ENCODE measurements at regions not wholly inside any gene's neighbourhood (a gene's known extent, or its start where the extent isn't known, plus 50 kb on each side); places are given as distances from the start of the nearest gene placed in this dataset.
A peak's percentile ranks its signal among the peaks of the same experiment; 100 is the strongest.

DNA sequence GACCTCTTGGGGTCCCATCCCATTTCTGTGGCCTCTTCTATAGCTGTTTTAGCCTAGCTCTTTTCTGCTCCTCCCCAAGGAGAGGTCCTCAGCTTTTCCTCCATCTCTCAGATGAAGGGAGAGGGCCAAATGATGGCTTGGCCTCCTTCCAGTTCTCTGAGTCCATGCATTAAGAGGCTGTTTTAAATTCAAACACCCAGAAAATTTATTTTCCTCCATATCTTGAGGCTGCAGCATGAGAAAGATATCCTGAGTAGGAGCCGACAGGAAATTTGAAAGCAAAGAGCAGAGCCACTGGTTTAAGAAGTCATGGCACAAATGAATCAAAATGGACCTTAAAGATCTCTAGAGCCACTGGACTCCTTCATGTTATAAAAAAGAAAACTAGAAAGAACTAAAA lies 558.8 kb downstream of the MID1IP1 start:
- DNase-seq, result no peak

DNA sequence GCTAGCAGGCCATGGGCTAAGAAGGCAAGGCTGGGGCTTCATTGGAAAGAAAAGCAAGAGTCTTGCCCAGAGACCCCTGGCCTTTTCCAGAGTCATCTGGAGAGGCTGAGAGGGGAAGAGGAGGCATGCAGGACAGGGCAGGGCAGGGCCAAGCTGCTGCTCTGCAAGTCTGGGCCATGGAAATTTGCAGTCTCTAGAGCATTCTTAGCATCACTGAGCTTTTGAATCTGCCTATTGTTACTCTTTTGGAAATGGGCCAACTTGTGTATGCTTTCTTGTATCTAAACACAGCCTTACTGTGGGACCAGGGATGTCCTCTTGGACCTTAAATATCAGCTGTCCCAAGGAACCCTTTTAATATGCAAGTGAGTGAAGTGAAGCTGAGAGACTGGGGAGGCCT lies 560.5 kb downstream of the MID1IP1 start:
- peak; percentile 36 for DNase-seq

DNA sequence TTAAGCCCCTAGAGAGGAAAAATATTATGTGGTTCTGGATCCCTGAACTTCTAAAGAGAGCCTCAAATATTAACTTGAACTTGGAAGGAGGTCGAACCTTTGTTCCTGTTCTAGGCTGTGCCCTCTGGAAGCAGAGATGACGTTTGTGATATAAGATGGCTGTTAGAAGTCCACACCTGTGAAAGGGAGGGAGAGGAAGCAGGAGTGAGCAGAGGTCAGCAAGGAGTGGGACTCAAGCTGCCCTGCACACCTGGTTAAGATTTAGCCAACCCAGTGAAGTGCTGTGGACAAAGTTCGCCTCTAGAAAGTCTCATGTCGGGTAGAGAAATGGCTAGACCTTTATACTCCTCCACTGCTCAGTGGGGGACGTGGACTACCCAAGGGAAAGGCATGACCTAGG lies 566.2 kb downstream of the MID1IP1 start:
- DNase-seq, result no peak

DNA sequence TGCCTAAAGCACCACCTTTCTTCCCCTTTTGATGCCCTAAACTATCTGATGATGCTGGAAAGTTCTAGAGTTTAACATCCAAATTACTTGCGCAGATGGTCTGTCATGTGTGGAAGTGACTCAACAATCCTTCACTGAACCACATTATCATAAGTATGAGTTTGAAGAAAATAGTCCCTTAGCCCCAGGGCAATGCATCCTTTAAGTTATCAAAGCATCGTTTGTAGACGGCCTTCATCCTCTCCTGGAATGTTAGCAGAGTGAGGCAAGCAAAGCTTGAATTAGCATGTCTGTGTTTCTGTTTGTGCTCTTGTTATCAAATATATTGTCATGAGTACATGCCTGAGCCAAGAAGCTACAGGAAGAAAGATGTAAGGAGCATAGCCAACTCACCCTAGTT lies 570.9 kb downstream of the MID1IP1 start:
- no peak for DNase-seq

DNA sequence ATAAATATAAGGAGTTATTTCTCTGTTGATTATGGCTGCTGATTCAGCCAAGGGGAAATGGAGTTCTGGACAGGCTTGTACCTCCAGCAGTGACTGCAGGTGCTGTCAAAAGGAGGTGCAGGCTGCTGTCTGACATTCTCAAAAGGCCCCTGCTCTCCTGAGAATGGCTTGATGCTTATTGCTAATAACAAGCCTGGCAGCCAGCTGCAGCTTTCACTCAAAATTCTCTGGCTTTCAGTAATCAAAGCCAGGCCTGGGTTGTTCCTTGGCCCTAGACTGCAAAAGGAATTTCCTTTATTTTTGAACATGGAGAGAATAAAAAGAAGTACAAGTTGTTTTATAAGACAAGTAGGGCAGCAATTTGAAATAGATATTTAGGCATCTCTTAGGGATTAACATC lies 575.9 kb downstream of the MID1IP1 start:
- no peak for DNase-seq

DNA sequence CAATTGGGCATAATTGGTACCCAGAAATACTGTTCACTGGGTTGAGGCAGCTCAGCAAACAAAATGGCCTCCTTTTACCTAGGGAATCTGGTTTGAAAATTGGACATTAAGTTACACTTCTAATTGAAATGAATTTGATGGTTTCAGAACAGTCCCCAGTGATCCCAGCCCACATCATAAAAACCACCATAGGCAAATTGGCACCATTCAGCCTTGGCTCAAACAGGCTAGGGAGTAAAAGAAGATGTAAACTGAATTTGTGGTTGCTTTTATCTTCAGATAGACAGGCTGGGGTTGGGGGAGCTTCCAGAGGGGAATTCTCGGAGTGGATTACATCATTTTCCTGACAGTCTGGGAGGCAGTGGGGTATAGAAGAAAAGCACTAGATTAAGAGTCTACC lies 576.5 kb downstream of the MID1IP1 start:
- DNase-seq, result no peak

DNA sequence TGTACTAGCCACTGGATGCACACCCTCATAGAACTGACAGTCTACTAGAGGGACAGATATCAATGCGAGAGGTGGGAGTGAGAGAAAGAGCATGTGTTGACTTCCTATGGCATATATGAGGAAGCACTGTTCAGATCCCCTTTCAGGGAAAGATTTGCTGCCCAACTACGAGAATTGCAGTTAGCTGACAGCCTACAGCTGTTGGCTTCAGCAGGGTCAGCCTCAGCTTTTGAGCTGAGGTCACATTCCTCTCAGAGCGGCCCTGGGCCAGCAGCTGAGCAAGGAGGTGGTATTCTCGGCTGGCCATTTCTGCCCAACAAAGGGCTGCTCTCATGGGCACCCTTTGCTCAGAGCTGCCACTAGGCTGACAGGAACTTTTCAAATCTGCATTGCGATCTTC lies 580.2 kb downstream of the MID1IP1 start:
- no peak for DNase-seq

DNA sequence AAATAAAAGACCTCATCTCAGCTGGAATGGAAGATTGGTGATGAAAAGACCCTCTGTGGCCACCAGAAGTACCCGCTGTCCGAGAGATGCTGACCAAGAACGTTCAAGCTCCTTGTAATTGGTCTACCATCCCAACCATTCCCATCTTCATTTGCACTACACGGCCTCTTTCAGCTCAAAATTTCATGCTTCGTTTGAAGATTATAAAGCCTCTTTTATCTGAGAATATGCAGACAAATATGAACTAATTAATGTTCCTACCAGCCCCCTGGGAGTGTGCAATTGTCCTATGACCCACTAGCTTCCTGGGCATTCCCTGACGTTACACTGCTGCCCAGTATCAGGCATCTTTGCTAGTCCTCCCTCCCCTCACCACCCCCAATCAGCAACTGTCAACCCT lies 583.7 kb downstream of the MID1IP1 start:
- no peak for DNase-seq

DNA sequence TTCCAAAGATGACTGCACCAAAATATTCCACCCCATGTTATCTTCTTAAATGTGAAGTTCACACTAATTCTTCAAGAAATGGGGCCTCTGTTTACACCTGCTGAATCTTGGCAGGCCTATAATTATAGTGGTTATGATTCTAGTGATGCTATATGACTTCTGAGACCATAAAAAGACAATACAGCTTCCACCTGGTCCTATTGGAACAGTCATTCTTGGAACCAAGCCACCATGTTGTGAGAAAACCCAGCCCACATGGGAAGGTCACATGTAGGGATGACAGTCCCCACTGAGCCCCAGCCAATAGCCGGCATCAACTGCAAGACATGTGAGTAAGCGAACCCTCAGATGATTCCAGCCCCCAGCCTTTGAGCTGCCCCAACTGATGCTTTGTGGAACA lies 587.5 kb downstream of the MID1IP1 start:
- no peak for DNase-seq

DNA sequence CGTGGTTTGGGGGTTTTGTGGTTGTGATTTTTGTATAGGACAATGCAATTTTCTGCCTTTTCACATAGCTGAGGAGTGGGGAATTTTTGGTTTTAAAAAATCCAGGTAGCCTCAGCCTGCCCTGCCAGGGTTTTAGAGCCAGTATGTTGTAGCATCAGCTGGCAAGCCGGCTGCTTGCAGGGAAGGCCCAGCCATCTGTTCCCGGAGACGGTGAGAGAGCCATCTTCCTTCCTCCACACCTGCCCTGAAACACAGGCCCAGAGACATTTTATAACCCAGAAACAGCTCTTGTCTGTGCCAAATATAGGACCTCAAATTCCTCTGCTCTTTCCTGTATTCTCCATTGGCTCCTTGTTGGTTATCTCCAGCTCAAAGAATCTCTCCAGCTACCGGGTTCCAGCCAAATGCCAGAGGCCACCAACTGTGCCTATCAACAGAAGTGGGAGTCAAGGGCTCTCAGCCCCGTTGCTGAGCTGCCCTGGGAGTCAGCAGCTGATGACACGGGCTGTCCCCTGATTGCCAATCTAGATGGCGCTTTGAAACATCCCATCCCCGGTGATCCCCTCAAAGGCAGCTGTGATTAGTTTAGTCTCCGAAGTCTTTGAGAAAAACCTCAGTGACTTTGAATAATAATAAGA lies 595.2 kb downstream of the MID1IP1 start:
- peak; percentile 79 for DNase-seq

DNA sequence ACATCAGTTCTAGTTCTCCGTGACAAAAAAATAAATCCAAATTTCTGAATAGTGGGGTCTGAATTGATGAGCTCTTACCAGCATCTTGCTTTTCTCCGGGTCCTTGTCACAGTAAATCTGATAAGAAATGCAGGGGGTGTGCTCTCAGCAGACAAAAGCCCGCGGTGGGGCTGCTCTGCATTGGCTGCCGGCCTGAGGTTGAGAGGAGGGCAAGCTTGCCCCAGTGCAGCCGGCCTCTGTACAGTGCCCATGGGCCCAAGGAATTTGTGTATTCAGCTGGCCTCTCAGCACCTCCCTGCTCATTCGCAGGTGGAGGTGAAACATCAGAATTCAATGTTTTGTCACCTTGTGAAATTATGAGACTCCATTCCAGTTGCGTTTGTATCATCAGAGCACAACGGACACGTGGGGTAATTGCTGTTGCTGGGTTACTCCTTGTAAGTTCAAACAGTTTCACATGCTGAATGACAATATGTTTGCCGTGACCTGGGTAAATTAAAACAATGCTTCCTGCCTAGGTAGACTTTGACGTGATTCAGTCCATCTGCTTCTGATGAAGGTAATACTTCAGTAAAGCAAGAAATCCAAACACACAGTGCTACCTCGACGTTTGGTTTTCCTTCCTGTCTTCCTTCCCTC lies 596.4 kb downstream of the MID1IP1 start:
- no peak for DNase-seq

DNA sequence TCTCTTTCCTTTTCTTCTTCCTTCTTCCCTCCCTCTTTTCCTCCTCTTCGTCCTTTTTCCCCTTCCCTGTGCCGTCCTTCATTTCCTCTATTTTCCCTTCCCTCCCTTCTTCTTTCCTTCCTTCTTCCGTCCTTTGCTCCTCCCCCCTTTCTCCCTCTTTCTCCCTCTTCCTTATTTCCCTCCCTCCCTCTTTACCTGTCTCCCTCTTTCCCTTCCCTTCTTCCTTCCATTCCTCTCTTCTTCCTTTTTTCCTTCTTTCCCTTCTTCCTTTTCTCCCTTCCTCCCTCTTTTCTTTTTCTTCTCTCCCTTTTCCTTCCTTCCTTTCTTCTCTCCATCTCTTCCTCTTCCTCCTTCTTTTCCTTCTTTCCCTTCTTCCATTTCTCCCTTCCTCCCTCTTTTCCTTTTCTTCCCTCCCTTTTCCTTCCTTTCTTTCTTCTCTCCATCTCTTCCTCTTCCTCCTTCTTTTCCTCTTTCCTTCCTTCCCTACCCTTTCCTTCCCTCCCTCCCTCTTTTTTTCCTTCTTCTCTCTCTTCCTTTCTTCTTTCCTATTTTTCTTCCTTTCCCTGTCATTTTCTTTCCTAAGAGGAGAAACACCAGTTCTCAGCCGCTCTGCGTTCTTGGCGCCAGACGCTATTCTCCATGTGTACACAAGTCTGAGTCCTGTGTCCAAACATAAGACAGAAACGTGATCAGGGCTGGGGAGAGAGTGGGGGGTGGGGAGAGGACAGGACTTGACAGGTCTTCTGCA lies 597.1 kb downstream of the MID1IP1 start:
- DNase-seq, result no peak

DNA sequence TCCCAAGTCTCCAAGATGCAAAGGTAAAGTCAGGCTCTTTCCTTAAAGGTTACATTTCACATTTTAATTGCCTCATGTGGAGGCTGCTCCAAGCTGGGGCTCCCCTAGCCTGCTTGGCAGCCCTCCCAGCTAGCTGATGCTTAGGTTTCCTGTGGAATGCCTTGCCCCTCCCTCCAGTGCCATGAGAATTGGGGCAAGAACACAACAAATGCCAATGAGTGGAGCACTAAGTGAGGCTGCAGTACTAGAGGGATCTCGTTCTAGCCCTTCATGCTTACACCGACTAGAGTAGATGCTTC lies 597.7 kb downstream of the MID1IP1 start:
- DNase-seq, result peak; percentile 3

DNA sequence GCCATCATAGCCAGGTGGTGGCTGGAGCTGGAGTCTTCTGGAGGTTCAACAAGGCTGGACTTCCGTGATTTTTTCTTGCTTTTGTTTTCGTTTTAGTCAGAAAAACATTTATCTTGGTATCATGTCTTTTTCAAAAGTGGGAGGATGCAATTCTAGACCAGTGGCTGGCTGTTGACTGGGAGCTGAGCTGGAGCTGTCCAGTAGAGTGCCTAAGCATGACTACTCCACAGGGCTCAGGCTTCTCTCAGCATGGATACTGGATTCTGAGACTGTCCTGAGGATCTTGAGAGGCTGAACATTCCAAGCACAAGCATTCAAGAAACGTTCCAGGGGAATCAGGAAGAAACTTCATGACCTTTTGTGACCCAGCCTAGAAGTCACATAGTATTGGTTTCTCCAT lies 598.1 kb downstream of the MID1IP1 start:
- no peak for DNase-seq

DNA sequence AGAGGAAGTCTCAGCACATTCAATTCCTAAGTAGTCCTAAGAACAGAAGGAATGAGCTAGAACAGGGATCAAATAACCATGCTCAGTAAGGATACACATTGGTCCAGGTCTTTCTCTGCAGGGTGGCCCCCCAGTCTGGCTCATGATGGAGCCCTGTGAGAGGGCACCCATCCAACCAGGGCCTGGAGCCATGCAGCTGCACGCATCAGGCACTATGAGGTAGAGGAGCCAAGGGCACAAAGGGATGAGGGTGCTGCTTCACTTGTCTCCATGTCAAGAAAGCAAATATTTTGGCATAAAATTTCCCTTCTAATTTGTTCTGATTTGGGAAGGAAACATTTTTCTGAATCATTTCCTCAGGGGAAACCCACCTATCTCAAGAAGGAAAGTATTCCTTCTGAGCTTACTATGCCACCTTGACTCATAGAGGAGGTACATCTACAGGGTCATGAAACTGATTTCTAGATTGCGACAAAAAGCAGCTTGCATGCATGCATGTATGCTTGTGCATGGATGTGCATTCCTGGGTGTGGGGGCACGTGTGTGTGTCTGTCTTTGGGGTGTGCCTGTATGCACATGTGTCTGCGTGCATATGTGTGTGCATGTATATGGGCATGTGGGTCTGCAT lies 600.3 kb downstream of the MID1IP1 start:
- DNase-seq, result no peak

DNA sequence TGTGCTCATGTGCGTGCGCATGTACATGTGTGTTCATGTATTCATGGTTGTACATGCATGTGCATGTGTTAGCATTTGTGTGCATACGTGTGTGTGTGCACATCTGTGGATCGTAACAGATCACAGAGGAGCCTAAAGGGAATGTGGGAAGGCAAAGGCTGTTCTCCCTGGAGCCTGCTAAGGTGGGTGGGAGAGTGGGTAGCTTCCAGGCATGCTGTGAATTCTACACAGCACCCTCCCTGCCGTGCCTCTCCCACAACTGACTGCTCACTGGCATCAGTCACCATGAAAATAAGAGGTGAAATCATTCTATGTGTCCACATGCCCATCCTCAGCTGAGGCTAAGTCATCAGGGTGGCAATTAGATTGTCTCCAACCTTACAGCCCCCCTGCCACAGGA lies 600.9 kb downstream of the MID1IP1 start:
- no peak for DNase-seq

DNA sequence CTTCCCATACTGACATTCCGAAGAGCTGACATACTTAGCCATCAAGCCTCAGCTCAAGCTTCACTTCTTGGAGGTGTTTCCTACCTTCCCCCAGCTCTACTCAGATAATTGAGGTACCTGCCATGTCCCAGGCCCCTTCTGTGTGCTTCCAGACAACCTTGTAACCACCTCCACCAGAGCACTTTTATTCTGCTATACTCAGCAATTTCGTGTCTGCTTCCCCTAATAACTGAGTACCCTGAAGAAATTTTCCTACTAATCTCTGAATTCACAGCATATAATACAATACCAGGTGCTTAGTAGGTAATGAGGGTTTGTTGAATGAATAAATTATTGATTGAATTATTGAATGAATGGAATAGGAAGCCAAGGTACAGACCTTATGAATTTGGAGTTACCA lies 605.5 kb downstream of the MID1IP1 start:
- DNase-seq, result no peak

DNA sequence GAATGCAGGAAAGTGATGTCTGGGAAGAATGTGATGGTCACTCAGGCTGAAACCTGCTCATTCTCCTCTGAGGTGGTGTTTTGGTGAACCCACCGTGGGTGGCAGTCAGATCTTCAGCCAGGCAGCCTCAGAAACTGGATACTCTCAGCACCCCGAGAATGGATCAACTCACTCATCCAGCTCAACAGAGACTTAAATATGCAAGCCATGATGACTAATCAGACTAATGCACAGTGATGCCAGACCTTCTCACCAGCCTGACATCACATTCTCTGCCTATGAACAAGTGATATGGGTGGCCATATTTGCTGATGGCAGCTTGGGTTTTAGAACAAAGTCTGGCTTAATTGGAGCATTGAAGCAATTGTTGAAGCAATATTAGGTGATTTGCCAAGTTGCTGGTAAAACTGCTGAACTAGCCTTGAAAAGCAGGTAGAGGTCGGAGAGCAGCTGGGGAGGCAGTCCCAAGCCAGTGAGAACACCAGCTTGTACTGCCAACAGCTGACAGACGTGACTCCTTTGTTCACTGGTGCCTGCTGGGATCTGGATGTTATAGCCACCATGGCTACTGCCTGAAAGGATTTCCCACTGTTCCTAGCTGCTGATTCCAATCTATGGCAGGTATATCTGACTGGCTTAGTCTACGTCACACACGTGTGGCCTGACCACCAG lies 608.1 kb downstream of the MID1IP1 start:
- peak; percentile 31 for DNase-seq

DNA sequence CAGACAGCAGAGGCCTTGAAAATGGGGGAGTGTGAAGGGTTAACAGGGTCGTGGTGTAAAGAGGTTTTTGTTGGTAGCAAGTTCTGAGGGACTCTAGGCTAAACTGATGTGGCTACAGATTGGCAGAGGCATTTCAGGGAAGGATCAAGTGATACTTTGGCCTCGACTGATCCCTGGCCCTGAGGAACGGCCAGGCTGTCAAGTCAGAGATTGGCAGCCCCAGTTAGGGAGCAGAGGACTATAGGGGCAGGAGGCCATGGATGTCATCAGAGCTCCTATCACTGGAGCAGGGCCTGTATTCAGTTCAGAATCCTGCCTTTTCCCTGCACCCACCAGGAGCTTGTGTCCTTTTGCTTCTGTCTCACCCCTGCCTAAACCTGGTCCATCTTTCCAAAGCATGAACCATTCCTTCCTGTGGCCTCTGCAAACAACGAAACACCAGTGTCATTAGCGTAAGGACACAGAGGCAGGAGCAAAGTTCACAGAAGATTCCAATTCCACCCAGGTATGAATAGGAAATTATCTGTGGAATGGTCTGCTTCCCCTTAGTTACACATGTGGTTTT lies 613.1 kb downstream of the MID1IP1 start:
- DNase-seq, result no peak

DNA sequence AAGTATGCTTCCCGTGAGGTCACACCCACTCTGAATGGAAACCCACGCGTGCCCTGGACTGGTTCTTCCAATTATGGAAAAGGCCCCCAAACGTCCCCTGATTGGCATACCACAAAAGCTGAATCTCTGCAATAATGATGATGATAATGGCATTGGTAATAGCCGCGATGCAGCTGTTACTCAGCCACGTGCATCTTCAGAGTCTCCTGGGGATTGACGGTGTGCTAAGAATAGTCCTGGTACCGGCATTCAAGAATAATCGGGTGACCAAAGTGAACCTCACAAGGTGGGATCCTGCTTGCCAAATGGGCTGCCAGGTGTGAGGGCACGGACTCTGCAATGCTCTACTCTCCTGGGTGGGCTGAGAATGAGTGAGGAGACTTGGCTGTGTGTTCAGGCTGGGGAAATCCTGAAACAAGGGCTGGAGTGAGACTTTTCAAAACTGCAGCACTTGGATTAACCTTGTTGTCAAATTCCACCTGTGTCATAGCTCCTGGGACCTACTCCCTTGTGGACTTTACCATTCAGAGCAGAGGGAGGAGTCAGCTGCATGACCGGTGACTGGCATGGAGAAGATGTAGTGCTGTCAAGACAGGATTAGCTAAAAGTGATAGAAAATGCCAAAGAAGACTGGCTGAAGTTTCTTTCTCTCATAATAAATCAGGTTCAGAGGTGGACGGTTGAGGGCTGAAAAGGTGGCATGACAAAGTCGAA lies 615.4 kb downstream of the MID1IP1 start:
- DNase-seq, result peak; percentile 6

DNA sequence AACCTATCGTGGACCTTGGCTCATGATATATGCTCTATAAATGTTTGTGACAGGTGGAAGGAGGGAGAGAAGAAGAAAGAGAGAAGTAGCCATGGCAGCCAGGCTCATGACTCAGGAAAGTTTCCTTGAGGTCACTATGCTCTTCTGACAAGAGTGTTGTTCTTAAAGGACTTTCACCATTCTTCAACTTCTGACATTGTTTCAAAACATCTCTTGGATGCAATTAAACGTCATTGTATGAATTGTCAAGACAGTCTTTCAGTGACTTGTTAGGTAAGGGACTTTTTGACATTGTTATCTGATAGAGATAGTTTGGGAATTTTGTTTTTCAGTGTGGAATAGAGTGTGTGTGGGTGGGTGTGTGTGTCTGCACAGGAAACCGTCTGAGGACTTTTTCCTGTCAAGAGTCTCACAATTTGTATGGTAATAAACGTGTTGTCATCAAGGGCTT lies 617.0 kb downstream of the MID1IP1 start:
- DNase-seq, result no peak

Data from NCI-H2171 treated with DMSO at 0.1 percent for 48 hours (cell line).